ENCODE measurements at regions not wholly inside any gene's neighbourhood (a gene's known extent, or its start where the extent isn't known, plus 50 kb on each side); places are given as distances from the start of the nearest gene placed in this dataset.

- ATAC-seq (no peak), DNase-seq (no peak)
Observed at GRCh38 chr5:166330036-166330435, 1961.4 kb upstream of the WWC1 start.

- ATAC-seq, result no peak
- DNase-seq, result no peak
Observed at GRCh38 chr5:166331521-166331920, 1959.9 kb upstream of the WWC1 start.

- ATAC-seq, result no peak
- DNase-seq, result no peak
Observed at GRCh38 chr5:166338801-166339200, 1952.6 kb upstream of the WWC1 start.

- DNase-seq (no peak), ATAC-seq (no peak)
Observed at GRCh38 chr5:166340039-166340438, 1951.4 kb upstream of the WWC1 start.

- ATAC-seq (no peak), DNase-seq (no peak)
Observed at GRCh38 chr5:166341740-166342337, 1949.6 kb upstream of the WWC1 start.

- no peak for DNase-seq
- ATAC-seq, result no peak
Observed at GRCh38 chr5:166342402-166342801, 1949.0 kb upstream of the WWC1 start.

GRCh38 chr5:166346726-166347374 is 1944.6 kb upstream of the WWC1 start:
- DNase-seq, result no peak
- ATAC-seq, result no peak

GRCh38 chr5:166349046-166349445 is 1942.4 kb upstream of the WWC1 start:
- DNase-seq (no peak), ATAC-seq (no peak)

GRCh38 chr5:166353580-166353979 is 1937.9 kb upstream of the WWC1 start:
- no peak for ATAC-seq

GRCh38 chr5:166354332-166354731 is 1937.1 kb upstream of the WWC1 start:
- ATAC-seq (no peak), DNase-seq (no peak)

More at GRCh38 chr5:166353580-166353979, 1937.9 kb upstream of the WWC1 start:
- no peak for DNase-seq

GRCh38 chr5:166356096-166356495 is 1935.3 kb upstream of the WWC1 start:
- DNase-seq (no peak), ATAC-seq (no peak)

- no peak for DNase-seq
- no peak for ATAC-seq
Observed at GRCh38 chr5:166358127-166358830, 1933.2 kb upstream of the WWC1 start.

GRCh38 chr5:166363087-166363760 is 1928.2 kb upstream of the WWC1 start:
- no peak for DNase-seq

GRCh38 chr5:166365164-166365563 is 1926.3 kb upstream of the WWC1 start:
- DNase-seq (no peak), ATAC-seq (no peak)

More at GRCh38 chr5:166363087-166363760, 1928.2 kb upstream of the WWC1 start:
- no peak for ATAC-seq

- DNase-seq (no peak), ATAC-seq (no peak)
Observed at GRCh38 chr5:166367391-166367790, 1924.1 kb upstream of the WWC1 start.

- DNase-seq (no peak), ATAC-seq (no peak)
Observed at GRCh38 chr5:166369346-166369745, 1922.1 kb upstream of the WWC1 start.

- ATAC-seq (no peak), DNase-seq (no peak)
Observed at GRCh38 chr5:166369807-166370206, 1921.6 kb upstream of the WWC1 start.

- no peak for ATAC-seq
- DNase-seq, result no peak
Observed at GRCh38 chr5:166370928-166371690, 1920.3 kb upstream of the WWC1 start.

- no peak for DNase-seq
- ATAC-seq, result no peak
Observed at GRCh38 chr5:166373817-166374216, 1917.6 kb upstream of the WWC1 start.

- DNase-seq (no peak), ATAC-seq (no peak)
Observed at GRCh38 chr5:166377756-166378155, 1913.7 kb upstream of the WWC1 start.

- no peak for ATAC-seq
- no peak for DNase-seq
Observed at GRCh38 chr5:166379517-166379916, 1911.9 kb upstream of the WWC1 start.

- ATAC-seq, result no peak
- DNase-seq, result no peak
Observed at GRCh38 chr5:166382031-166382430, 1909.4 kb upstream of the WWC1 start.
